Inflammatory macrophage treated with lipopolysaccharide for 1 hour (primary cell): ENCODE measurements at regions not wholly inside any gene's neighbourhood (a gene's known extent, or its start where the extent isn't known, plus 50 kb on each side); places are given as distances from the start of the nearest gene placed in this dataset.
"Not testable (repeated sequence)": the region's sequence is repeated elsewhere in the genome, so short reads cannot be mapped to it uniquely, and the experiment has no call there.

Source experiments
- DNase-seq, 2 donors: peaks; one replicate each; pipeline ENCODE4 v3.0.0-alpha.2; 2020 to 2022

- not testable (repeated sequence) for DNase-seq
These were observed 173.8 kb downstream of the TMEM121 start for GRCh38 chr14:105700146-105700545.

- no peak for DNase-seq
These were observed 174.4 kb downstream of the TMEM121 start for GRCh38 chr14:105700622-105701288.

GRCh38 chr14:105701456-105702274, 175.3 kb downstream of the TMEM121 start:
- no peak for DNase-seq

GRCh38 chr14:105702275-105702817, 176.0 kb downstream of the TMEM121 start:
- DNase-seq, result no peak

GRCh38 chr14:105703044-105703665, 176.8 kb downstream of the TMEM121 start:
- DNase-seq, result not testable (repeated sequence)

- DNase-seq, result not testable (repeated sequence)
These were observed 177.7 kb downstream of the TMEM121 start for GRCh38 chr14:105704091-105704490.

GRCh38 chr14:105704492-105704891, 178.1 kb downstream of the TMEM121 start:
- DNase-seq, result not testable (repeated sequence)

GRCh38 chr14:105705512-105705861, 179.1 kb downstream of the TMEM121 start:
- not testable (repeated sequence) for DNase-seq

GRCh38 chr14:105705862-105706700, 179.7 kb downstream of the TMEM121 start:
- not testable (repeated sequence) for DNase-seq

- DNase-seq, result not testable (repeated sequence)
These were observed 180.3 kb downstream of the TMEM121 start for GRCh38 chr14:105706701-105707019.

GRCh38 chr14:105707099-105707498, 180.7 kb downstream of the TMEM121 start:
- not testable (repeated sequence) for DNase-seq

- DNase-seq, result not testable (repeated sequence)
These were observed 181.4 kb downstream of the TMEM121 start for GRCh38 chr14:105707723-105708151.

GRCh38 chr14:105708251-105709134, 182.1 kb downstream of the TMEM121 start:
- not testable (repeated sequence) for DNase-seq

- DNase-seq, result no peak
These were observed 183.1 kb downstream of the TMEM121 start for GRCh38 chr14:105709281-105710118.

GRCh38 chr14:105710119-105711043, 184.0 kb downstream of the TMEM121 start:
- no peak for DNase-seq

GRCh38 chr14:105711044-105711620, 184.7 kb downstream of the TMEM121 start:
- no peak for DNase-seq

GRCh38 chr14:105711841-105712460, 185.6 kb downstream of the TMEM121 start:
- no peak for DNase-seq

GRCh38 chr14:105712670-105713069, 186.3 kb downstream of the TMEM121 start:
- not testable (repeated sequence) for DNase-seq
